Spleen (tissue), 7 donors: ENCODE measurements at regions not wholly inside any gene's neighbourhood (a gene's known extent, or its start where the extent isn't known, plus 50 kb on each side); places are given as distances from the start of the nearest gene placed in this dataset.

Experiments
- POLR2A ChIP-seq, 3 donors: fragments of 450-650 bp; IDR thresholded peaks; one replicate each; pipeline ENCODE4 v1.5.1; 2017; ENCODE audit warnings: antibody characterized with exemption in 3 of 3, mild to moderate bottlenecking in 1 of 3
- POLR2AphosphoS5 ChIP-seq, 3 donors: sonication (generic); formaldehyde crosslinking; IDR thresholded peaks; one replicate each; pipeline ENCODE4 v1.5.1; 2017; ENCODE audit warnings: antibody characterized with exemption in 3 of 3
- TF ChIP-seq, protein P1 (sequence below), 11 experiments: fragments of 200-600 bp in 7 of 11; fragments of 450-650 bp in 4 of 11; sonication (generic) in 4 of 11; IDR thresholded peaks in 8 of 11; conservative IDR thresholded peaks in 3 of 11; 1 replicate in 7 of 11; 2 replicates in 4 of 11; pipeline versions ENCODE4 v1.4.0 to v1.8.0; 2016 to 2021; ENCODE audit warnings: antibody characterized with exemption in 11 of 11, inconsistent platforms in 4 of 11, mild to moderate bottlenecking in 1 of 11
- donor health status: DM: no; HTN: no; CAD: no; lungs with moderate emphysema.
- donor health status: DM: no; HTN: no; CAD: no.
- donor health status: DM: no; HTN: no; CAD: no.

DNA sequence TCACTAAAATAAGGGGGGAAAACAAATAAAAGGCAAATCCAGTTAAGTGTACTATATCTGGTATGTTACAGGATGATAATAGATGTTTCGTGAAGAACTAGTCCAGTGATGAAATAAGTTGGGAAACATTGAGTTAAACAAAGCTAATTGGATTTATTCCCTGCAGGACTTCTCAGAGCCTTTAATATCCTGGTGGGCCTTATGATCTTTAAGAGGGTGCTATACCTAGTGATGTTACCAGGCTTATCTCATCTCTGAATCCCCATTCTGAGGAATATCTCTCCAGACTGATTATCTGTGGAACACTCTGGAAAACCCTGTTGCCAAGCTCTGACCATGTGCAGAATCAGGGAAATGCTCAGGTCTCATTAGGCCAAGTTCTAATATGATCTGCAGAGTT is 54.8 kb upstream of the POMGNT2 start:
- TF ChIP-seq, protein P1, sequence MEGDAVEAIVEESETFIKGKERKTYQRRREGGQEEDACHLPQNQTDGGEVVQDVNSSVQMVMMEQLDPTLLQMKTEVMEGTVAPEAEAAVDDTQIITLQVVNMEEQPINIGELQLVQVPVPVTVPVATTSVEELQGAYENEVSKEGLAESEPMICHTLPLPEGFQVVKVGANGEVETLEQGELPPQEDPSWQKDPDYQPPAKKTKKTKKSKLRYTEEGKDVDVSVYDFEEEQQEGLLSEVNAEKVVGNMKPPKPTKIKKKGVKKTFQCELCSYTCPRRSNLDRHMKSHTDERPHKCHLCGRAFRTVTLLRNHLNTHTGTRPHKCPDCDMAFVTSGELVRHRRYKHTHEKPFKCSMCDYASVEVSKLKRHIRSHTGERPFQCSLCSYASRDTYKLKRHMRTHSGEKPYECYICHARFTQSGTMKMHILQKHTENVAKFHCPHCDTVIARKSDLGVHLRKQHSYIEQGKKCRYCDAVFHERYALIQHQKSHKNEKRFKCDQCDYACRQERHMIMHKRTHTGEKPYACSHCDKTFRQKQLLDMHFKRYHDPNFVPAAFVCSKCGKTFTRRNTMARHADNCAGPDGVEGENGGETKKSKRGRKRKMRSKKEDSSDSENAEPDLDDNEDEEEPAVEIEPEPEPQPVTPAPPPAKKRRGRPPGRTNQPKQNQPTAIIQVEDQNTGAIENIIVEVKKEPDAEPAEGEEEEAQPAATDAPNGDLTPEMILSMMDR (IDR thresholded peaks at IDR 0.05 in 8 of 11, conservative IDR thresholded peaks at IDR 0.05 in 3 of 11) = no peak
- TF ChIP-seq POLR2A (IDR thresholded peaks at IDR 0.05) (no peak), POLR2AphosphoS5 (IDR thresholded peaks at IDR 0.05) (no peak)
